HG02571 (cell line): ENCODE measurements at regions not wholly inside any gene's neighbourhood (a gene's known extent, or its start where the extent isn't known, plus 50 kb on each side); places are given as distances from the start of the nearest gene placed in this dataset.
"Not testable (repeated sequence)": the region's sequence is repeated elsewhere in the genome, so short reads cannot be mapped to it uniquely, and the experiment has no call there.

Experiments used
- ATAC-seq: cut with Tn5 transposase; IDR thresholded peaks from one replicate; pipeline ENCODE4 v1.9.1; 2021; ENCODE audit warnings: mild to moderate bottlenecking, moderate library complexity; ENCODE audit not compliant: unreplicated experiment

- no peak for ATAC-seq
Observed at GRCh38 chr11:97905101-97905500, 1115.6 kb upstream of the CNTN5 start.

GRCh38 chr11:97905671-97906070 is 1115.1 kb upstream of the CNTN5 start:
- ATAC-seq, result no peak

GRCh38 chr11:97908354-97908753 is 1112.4 kb upstream of the CNTN5 start:
- ATAC-seq, result no peak

GRCh38 chr11:97909614-97910399 is 1110.9 kb upstream of the CNTN5 start:
- ATAC-seq, result no peak

GRCh38 chr11:97912629-97913028 is 1108.1 kb upstream of the CNTN5 start:
- no peak for ATAC-seq

GRCh38 chr11:97922933-97923332 is 1097.8 kb upstream of the CNTN5 start:
- ATAC-seq, result not testable (repeated sequence)

GRCh38 chr11:97934572-97935208 is 1086.1 kb upstream of the CNTN5 start:
- no peak for ATAC-seq

GRCh38 chr11:97937501-97937900 is 1083.2 kb upstream of the CNTN5 start:
- ATAC-seq, result no peak

GRCh38 chr11:97938789-97939188 is 1082.0 kb upstream of the CNTN5 start:
- ATAC-seq, result no peak

- ATAC-seq, result no peak
Observed at GRCh38 chr11:97943493-97943892, 1077.3 kb upstream of the CNTN5 start.

- ATAC-seq, result no peak
Observed at GRCh38 chr11:97948793-97949192, 1072.0 kb upstream of the CNTN5 start.

GRCh38 chr11:97955595-97955994 is 1065.2 kb upstream of the CNTN5 start:
- no peak for ATAC-seq

- no peak for ATAC-seq
Observed at GRCh38 chr11:97956904-97957303, 1063.8 kb upstream of the CNTN5 start.

- no peak for ATAC-seq
Observed at GRCh38 chr11:97961431-97961830, 1059.3 kb upstream of the CNTN5 start.

GRCh38 chr11:97962758-97963157 is 1058.0 kb upstream of the CNTN5 start:
- ATAC-seq, result no peak

- ATAC-seq, result no peak
Observed at GRCh38 chr11:97963528-97964331, 1057.0 kb upstream of the CNTN5 start.

- ATAC-seq, result no peak
Observed at GRCh38 chr11:97964332-97965004, 1056.3 kb upstream of the CNTN5 start.

GRCh38 chr11:97965849-97966646 is 1054.7 kb upstream of the CNTN5 start:
- no peak for ATAC-seq

- ATAC-seq, result no peak
Observed at GRCh38 chr11:97966901-97967300, 1053.8 kb upstream of the CNTN5 start.

GRCh38 chr11:97968071-97968470 is 1052.7 kb upstream of the CNTN5 start:
- ATAC-seq, result no peak
